HEK293 (cell line): ENCODE measurements at regions not wholly inside any gene's neighbourhood (a gene's known extent, or its start where the extent isn't known, plus 50 kb on each side); places are given as distances from the start of the nearest gene placed in this dataset.

Source experiments
- CTCF ChIA-PET: fragments of 350-600 bp; formaldehyde crosslinking; extraction: SDS; loops from one replicate; lab custom pipeline; 2021; ENCODE audit warnings: antibody characterized with exemption; lab: Yijun Ruan, JAX
- POLR2A ChIA-PET: fragments of 300-600 bp; formaldehyde crosslinking; extraction: SDS; loops from one replicate; lab custom pipeline; 2020; ENCODE audit warnings: antibody characterized with exemption, inconsistent platforms; lab: Yijun Ruan, JAX
- H3K27ac ChIP-seq: fragments of 200-500 bp; sonication (Bioruptor generic); 2 replicates; pipeline ENCODE4 v1.5.1; 2014; ENCODE audit warnings: low read depth, low read length, control low read depth, inconsistent platforms; ENCODE audit errors: extremely low read depth
- H3K36me3 ChIP-seq, 2 experiments: fragments of 200-500 bp in 1 of 2; sonication (Bioruptor generic) in 1 of 2; 1 replicate in 1 of 2; 2 replicates in 1 of 2; pipeline ENCODE4 v1.5.1; 2014 to 2017; ENCODE audit warnings: inconsistent platforms in 2 of 2, low read length in 2 of 2; ENCODE audit not compliant: control insufficient read depth in 2 of 2, insufficient read depth in 1 of 2
- H3K4me1 ChIP-seq: fragments of 200-500 bp; sonication (Bioruptor generic); 2 replicates; pipeline ENCODE4 v1.5.1; 2014; ENCODE audit warnings: mild to moderate bottlenecking, low read length, inconsistent platforms; ENCODE audit not compliant: control insufficient read depth, insufficient read depth
- H3K4me3 ChIP-seq: 2 replicates; pipeline ENCODE4 v1.5.1; 2011; ENCODE audit warnings: low read depth, mild to moderate bottlenecking, control low read depth, low read length, moderate library complexity
- H3K9me3 ChIP-seq: fragments of 200-500 bp; sonication (Bioruptor generic); 2 replicates; pipeline ENCODE4 v1.5.1; 2014; ENCODE audit warnings: low read depth, low read length, inconsistent platforms; ENCODE audit not compliant: control insufficient read depth, insufficient read depth
- KLF16 ChIP-seq: fragments of 450-650 bp; formaldehyde crosslinking; IDR thresholded peaks from 2 replicates; pipeline ENCODE4 v1.5.1; 2017; ENCODE audit warnings: missing biosample characterization, missing genetic modification characterization
- WT1 ChIP-seq: fragments of 450-650 bp; formaldehyde crosslinking; IDR thresholded peaks from 2 replicates; pipeline ENCODE4 v1.5.1; 2016; ENCODE audit warnings: missing biosample characterization, missing genetic modification characterization
- ZBTB8A ChIP-seq: fragments of 450-650 bp; formaldehyde crosslinking; IDR thresholded peaks from 2 replicates; pipeline ENCODE4 v1.5.1; 2016; ENCODE audit warnings: missing biosample characterization, missing genetic modification characterization
- ZFP3 ChIP-seq: fragments of 450-650 bp; formaldehyde crosslinking; IDR thresholded peaks from 2 replicates; pipeline ENCODE4 v1.5.1; 2016; ENCODE audit warnings: low read depth, missing biosample characterization, missing genetic modification characterization
- ZFP41 ChIP-seq: fragments of 450-650 bp; formaldehyde crosslinking; IDR thresholded peaks from 2 replicates; pipeline ENCODE4 v1.5.1; 2016; ENCODE audit warnings: missing biosample characterization, missing genetic modification characterization, borderline replicate concordance
- ZNF146 ChIP-seq: fragments of 450-650 bp; formaldehyde crosslinking; IDR thresholded peaks from 2 replicates; pipeline ENCODE4 v1.5.1; 2016; ENCODE audit warnings: missing biosample characterization, missing genetic modification characterization
- ZNF184 ChIP-seq: fragments of 450-650 bp; IDR thresholded peaks from 2 replicates; pipeline ENCODE4 v1.5.1; 2018; ENCODE audit warnings: missing biosample characterization, mild to moderate bottlenecking, missing genetic modification characterization
- ZNF221 ChIP-seq: fragments of 450-650 bp; formaldehyde crosslinking; IDR thresholded peaks from 2 replicates; pipeline ENCODE4 v1.5.1; 2017; ENCODE audit warnings: missing biosample characterization, missing genetic modification characterization, borderline replicate concordance
- ZNF23 ChIP-seq: fragments of 450-650 bp; formaldehyde crosslinking; IDR thresholded peaks from 2 replicates; pipeline ENCODE4 v1.5.1; 2016; ENCODE audit warnings: missing biosample characterization, missing genetic modification characterization, borderline replicate concordance
- ZNF350 ChIP-seq: fragments of 450-650 bp; formaldehyde crosslinking; IDR thresholded peaks from 2 replicates; pipeline ENCODE4 v1.5.0; 2017; ENCODE audit warnings: missing biosample characterization, mild to moderate bottlenecking, missing genetic modification characterization
- ZNF354C ChIP-seq: fragments of 450-650 bp; formaldehyde crosslinking; IDR thresholded peaks from 2 replicates; pipeline ENCODE4 v1.5.1; 2016; ENCODE audit warnings: missing biosample characterization, missing genetic modification characterization, low read depth, borderline replicate concordance
- ZNF423 ChIP-seq: fragments of 450-650 bp; formaldehyde crosslinking; IDR thresholded peaks from 2 replicates; pipeline ENCODE4 v1.5.1; 2016; ENCODE audit warnings: missing biosample characterization, missing genetic modification characterization
- ZNF473 ChIP-seq: fragments of 450-650 bp; formaldehyde crosslinking; IDR thresholded peaks from 2 replicates; pipeline ENCODE4 v1.5.1; 2017; ENCODE audit warnings: missing biosample characterization, missing genetic modification characterization
- ZNF555 ChIP-seq: fragments of 450-650 bp; formaldehyde crosslinking; conservative IDR thresholded peaks from 2 replicates; pipeline ENCODE4 v1.5.1; 2017; ENCODE audit warnings: missing biosample characterization, mild to moderate bottlenecking, missing genetic modification characterization, inconsistent platforms
- ZNF561 ChIP-seq: fragments of 450-650 bp; IDR thresholded peaks from 2 replicates; pipeline ENCODE4 v1.5.1; 2018; ENCODE audit warnings: missing biosample characterization, missing genetic modification characterization, borderline replicate concordance
- ZNF596 ChIP-seq: fragments of 450-650 bp; IDR thresholded peaks from 2 replicates; pipeline ENCODE4 v1.5.0; 2018; ENCODE audit warnings: missing biosample characterization, mild to moderate bottlenecking, missing genetic modification characterization, moderate library complexity
- ZNF610 ChIP-seq: fragments of 450-650 bp; formaldehyde crosslinking; IDR thresholded peaks from 2 replicates; pipeline ENCODE4 v1.5.1; 2016; ENCODE audit warnings: missing biosample characterization, missing genetic modification characterization, borderline replicate concordance
- ZNF623 ChIP-seq: fragments of 450-650 bp; formaldehyde crosslinking; IDR thresholded peaks from 2 replicates; pipeline ENCODE4 v1.5.1; 2016; ENCODE audit warnings: missing biosample characterization, missing genetic modification characterization
- ZNF670 ChIP-seq: fragments of 450-650 bp; formaldehyde crosslinking; IDR thresholded peaks from 2 replicates; pipeline ENCODE4 v1.5.1; 2016; ENCODE audit warnings: missing biosample characterization, missing genetic modification characterization, low read depth
- ZNF768 ChIP-seq: fragments of 450-650 bp; formaldehyde crosslinking; IDR thresholded peaks from 2 replicates; pipeline ENCODE4 v1.5.1; 2018; ENCODE audit warnings: missing biosample characterization, mild to moderate bottlenecking, missing genetic modification characterization
- ZXDB ChIP-seq: fragments of 450-650 bp; formaldehyde crosslinking; IDR thresholded peaks from 2 replicates; pipeline ENCODE4 v1.5.1; 2016; ENCODE audit warnings: missing biosample characterization, missing genetic modification characterization
- TF ChIP-seq, protein P1 (sequence below): fragments of 450-650 bp; formaldehyde crosslinking; IDR thresholded peaks from 2 replicates; pipeline ENCODE4 v1.5.1; 2016; ENCODE audit warnings: missing biosample characterization, missing genetic modification characterization, low read depth
- TF ChIP-seq, protein P2 (sequence below): fragments of 450-650 bp; formaldehyde crosslinking; IDR thresholded peaks from 2 replicates; pipeline ENCODE4 v1.5.1; 2016; ENCODE audit warnings: missing biosample characterization, missing genetic modification characterization
- TF ChIP-seq, protein P3 (sequence below): fragments of 450-650 bp; formaldehyde crosslinking; IDR thresholded peaks from 2 replicates; pipeline ENCODE4 v1.5.1; 2017; ENCODE audit warnings: missing biosample characterization, missing genetic modification characterization
- TF ChIP-seq, protein P4 (sequence below): IDR thresholded peaks from 2 replicates; pipeline ENCODE4 v1.6.1; 2011; ENCODE audit warnings: mild to moderate bottlenecking, low read depth, low read length, borderline replicate concordance
- TF ChIP-seq, protein P5 (sequence below): fragments of 450-650 bp; formaldehyde crosslinking; IDR thresholded peaks from 2 replicates; pipeline ENCODE4 v1.5.1; 2017; ENCODE audit warnings: missing biosample characterization, missing genetic modification characterization

DNA sequence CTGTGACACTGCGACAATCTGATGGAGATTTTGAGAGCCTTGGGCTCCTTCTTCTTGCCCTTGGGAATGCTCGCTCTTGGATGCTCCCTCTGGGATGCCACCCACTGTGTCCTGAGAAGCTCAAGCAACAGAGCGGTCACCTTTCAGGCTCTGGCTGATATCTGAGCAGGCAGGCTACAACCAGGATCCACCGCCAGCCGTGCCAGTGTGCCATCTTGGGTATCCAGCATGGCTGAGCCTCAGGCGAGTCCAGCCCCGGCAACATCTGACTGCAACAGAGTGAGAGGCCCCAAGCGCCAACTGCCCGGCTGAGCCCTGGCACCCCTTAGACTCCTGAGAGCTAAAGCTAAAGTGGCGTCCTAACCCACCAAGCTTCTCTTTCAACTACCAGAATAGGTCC, 202.1 kb downstream of the IRX2 start:
- no peaks in the 10 kb centered on the region for H3K36me3 ChIP-seq
- no peak overlapping the region for H3K4me3 ChIP-seq
- TF ChIP-seq ZNF423 (no peak), ZNF350 (tag by site-specific recombination) (no peak), ZNF221 (tag by site-specific recombination) (no peak), ZXDB (no peak), ZNF768 (no peak), ZNF473 (tag by site-specific recombination) (no peak), ZNF354C (tag by site-specific recombination) (no peak), ZNF610 (tag by site-specific recombination) (no peak), ZNF146 (tag by site-specific recombination) (no peak), ZNF184 (tag by site-specific recombination) (no peak), ZFP41 (tag by site-specific recombination) (no peak), ZNF561 (tag by site-specific recombination) (no peak), KLF16 (tag by site-specific recombination) (no peak), ZNF555 (no peak)
- TF ChIP-seq, protein P1, sequence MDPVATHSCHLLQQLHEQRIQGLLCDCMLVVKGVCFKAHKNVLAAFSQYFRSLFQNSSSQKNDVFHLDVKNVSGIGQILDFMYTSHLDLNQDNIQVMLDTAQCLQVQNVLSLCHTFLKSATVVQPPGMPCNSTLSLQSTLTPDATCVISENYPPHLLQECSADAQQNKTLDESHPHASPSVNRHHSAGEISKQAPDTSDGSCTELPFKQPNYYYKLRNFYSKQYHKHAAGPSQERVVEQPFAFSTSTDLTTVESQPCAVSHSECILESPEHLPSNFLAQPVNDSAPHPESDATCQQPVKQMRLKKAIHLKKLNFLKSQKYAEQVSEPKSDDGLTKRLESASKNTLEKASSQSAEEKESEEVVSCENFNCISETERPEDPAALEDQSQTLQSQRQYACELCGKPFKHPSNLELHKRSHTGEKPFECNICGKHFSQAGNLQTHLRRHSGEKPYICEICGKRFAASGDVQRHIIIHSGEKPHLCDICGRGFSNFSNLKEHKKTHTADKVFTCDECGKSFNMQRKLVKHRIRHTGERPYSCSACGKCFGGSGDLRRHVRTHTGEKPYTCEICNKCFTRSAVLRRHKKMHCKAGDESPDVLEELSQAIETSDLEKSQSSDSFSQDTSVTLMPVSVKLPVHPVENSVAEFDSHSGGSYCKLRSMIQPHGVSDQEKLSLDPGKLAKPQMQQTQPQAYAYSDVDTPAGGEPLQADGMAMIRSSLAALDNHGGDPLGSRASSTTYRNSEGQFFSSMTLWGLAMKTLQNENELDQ (tag by site-specific recombination): no peak
- TF ChIP-seq, protein P2, sequence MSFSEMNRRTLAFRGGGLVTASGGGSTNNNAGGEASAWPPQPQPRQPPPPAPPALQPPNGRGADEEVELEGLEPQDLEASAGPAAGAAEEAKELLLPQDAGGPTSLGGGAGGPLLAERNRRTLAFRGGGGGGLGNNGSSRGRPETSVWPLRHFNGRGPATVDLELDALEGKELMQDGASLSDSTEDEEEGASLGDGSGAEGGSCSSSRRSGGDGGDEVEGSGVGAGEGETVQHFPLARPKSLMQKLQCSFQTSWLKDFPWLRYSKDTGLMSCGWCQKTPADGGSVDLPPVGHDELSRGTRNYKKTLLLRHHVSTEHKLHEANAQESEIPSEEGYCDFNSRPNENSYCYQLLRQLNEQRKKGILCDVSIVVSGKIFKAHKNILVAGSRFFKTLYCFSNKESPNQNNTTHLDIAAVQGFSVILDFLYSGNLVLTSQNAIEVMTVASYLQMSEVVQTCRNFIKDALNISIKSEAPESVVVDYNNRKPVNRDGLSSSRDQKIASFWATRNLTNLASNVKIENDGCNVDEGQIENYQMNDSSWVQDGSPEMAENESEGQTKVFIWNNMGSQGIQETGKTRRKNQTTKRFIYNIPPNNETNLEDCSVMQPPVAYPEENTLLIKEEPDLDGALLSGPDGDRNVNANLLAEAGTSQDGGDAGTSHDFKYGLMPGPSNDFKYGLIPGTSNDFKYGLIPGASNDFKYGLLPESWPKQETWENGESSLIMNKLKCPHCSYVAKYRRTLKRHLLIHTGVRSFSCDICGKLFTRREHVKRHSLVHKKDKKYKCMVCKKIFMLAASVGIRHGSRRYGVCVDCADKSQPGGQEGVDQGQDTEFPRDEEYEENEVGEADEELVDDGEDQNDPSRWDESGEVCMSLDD: no peak
- TF ChIP-seq, protein P3, sequence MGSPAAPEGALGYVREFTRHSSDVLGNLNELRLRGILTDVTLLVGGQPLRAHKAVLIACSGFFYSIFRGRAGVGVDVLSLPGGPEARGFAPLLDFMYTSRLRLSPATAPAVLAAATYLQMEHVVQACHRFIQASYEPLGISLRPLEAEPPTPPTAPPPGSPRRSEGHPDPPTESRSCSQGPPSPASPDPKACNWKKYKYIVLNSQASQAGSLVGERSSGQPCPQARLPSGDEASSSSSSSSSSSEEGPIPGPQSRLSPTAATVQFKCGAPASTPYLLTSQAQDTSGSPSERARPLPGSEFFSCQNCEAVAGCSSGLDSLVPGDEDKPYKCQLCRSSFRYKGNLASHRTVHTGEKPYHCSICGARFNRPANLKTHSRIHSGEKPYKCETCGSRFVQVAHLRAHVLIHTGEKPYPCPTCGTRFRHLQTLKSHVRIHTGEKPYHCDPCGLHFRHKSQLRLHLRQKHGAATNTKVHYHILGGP (tag by site-specific recombination): no peak
- TF ChIP-seq, protein P4, sequence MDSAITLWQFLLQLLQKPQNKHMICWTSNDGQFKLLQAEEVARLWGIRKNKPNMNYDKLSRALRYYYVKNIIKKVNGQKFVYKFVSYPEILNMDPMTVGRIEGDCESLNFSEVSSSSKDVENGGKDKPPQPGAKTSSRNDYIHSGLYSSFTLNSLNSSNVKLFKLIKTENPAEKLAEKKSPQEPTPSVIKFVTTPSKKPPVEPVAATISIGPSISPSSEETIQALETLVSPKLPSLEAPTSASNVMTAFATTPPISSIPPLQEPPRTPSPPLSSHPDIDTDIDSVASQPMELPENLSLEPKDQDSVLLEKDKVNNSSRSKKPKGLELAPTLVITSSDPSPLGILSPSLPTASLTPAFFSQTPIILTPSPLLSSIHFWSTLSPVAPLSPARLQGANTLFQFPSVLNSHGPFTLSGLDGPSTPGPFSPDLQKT: no peak
- CTCF ChIA-PET: interaction anchor here (0.6 kb wide), 1 partner anchor 47 kb away, joined by 5 read pairs; no protein-coding TSS in a partner anchor
- no peak overlapping the region for H3K27ac ChIP-seq
- H3K4me1 ChIP-seq: no peaks in the 10 kb centered on the region
- POLR2A ChIA-PET: no interaction called here
- no peaks in the 10 kb centered on the region for H3K9me3 ChIP-seq

DNA sequence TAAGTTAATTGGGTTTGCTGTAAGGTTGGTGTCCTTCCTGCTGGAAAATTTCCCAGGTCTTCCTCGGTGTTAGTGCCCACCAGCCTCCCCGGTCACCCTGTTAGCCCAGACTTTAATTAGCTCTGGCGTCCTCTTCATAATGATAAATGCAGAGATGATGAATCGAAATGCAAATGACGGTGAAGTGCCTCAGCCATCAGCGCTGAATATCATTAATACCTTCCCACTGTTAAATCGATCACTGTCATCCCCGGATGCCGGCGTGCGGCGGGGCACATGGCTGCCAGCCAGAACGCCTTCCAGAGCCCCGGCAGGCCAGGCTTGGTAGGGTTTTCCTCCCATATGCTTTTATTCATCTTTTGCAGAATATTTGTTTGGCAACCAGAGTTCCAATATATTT, 204.5 kb downstream of the IRX2 start:
- H3K27ac ChIP-seq: no peak overlapping the region
- H3K9me3 ChIP-seq: no peaks in the 10 kb centered on the region
- no peak overlapping the region for H3K4me3 ChIP-seq
- H3K4me1 ChIP-seq: no peaks in the 10 kb centered on the region
- TF ChIP-seq, protein P5, sequence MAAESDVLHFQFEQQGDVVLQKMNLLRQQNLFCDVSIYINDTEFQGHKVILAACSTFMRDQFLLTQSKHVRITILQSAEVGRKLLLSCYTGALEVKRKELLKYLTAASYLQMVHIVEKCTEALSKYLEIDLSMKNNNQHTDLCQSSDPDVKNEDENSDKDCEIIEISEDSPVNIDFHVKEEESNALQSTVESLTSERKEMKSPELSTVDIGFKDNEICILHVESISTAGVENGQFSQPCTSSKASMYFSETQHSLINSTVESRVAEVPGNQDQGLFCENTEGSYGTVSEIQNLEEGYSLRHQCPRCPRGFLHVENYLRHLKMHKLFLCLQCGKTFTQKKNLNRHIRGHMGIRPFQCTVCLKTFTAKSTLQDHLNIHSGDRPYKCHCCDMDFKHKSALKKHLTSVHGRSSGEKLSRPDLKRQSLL (tag by site-specific recombination): no peak
- TF ChIP-seq ZBTB8A (tag by site-specific recombination) (no peak), ZNF670 (no peak), ZNF596 (tag by site-specific recombination) (no peak), ZFP3 (tag by site-specific recombination) (no peak), ZNF623 (no peak), WT1 (tag by site-specific recombination) (no peak), ZNF23 (tag by site-specific recombination) (no peak)
- no peaks in the 10 kb centered on the region for H3K36me3 ChIP-seq
- POLR2A ChIA-PET: no interaction called here
- CTCF ChIA-PET: no interaction called here
